Cardiac fibroblast (primary cell): ENCODE measurements at regions not wholly inside any gene's neighbourhood (a gene's known extent, or its start where the extent isn't known, plus 50 kb on each side); places are given as distances from the start of the nearest gene placed in this dataset.

Experiments
- DNase-seq, 2 donors: peaks; one replicate each; pipeline versions ENCODE4 v3.0.0 to v3.0.0-alpha.2; 2010; ENCODE audit warnings: low read depth in 2 of 2
- H3K4me3 ChIP-seq, 2 donors: replicated peaks in 1 of 2; 1 replicate in 1 of 2; 2 replicates in 1 of 2; pipeline ENCODE4 v1.5.1; 2011; ENCODE audit warnings: low read depth in 2 of 2, low read length in 2 of 2, mild to moderate bottlenecking in 2 of 2, moderate library complexity in 1 of 2
- TF ChIP-seq, protein P1 (sequence below): IDR thresholded peaks from one replicate; pipeline ENCODE4 v1.5.1; 2011; ENCODE audit warnings: low read depth, mild to moderate bottlenecking, low read length, inconsistent platforms

DNA sequence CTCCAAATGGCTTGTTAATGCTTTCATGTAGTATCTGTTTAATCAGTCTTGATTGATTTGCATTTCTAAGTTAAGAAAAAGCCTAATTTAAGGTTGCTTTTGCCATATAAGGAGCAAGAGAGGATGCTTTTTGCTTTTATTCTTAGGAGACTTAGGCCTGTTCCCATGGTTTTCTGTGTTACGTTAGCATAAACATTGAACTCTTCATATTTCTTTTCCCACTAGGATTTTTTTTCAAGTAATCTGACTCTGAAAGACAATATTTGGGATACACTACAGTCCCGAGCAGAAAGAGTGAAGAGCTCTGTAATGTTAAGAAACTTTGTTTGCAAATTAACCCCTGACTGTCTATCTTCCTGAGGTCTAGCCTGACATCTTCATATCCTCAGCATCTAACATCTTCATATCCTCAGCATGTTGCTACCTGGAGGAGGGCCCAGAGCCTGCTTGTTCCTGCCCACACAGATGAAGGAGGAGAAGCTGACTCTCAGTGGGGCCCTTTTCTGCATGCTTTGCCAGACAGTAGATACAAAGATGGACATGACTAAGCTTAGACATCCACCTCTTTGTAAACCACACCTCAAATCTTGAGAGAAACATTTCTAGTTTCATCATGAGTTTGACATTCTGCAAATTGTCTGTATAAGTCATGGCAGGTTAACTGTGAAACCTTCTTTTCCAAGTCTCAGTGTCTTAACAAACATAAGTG, 86.2 kb upstream of the COL6A5 start:
- no peak overlapping the region for H3K4me3 ChIP-seq
- TF ChIP-seq, protein P1, sequence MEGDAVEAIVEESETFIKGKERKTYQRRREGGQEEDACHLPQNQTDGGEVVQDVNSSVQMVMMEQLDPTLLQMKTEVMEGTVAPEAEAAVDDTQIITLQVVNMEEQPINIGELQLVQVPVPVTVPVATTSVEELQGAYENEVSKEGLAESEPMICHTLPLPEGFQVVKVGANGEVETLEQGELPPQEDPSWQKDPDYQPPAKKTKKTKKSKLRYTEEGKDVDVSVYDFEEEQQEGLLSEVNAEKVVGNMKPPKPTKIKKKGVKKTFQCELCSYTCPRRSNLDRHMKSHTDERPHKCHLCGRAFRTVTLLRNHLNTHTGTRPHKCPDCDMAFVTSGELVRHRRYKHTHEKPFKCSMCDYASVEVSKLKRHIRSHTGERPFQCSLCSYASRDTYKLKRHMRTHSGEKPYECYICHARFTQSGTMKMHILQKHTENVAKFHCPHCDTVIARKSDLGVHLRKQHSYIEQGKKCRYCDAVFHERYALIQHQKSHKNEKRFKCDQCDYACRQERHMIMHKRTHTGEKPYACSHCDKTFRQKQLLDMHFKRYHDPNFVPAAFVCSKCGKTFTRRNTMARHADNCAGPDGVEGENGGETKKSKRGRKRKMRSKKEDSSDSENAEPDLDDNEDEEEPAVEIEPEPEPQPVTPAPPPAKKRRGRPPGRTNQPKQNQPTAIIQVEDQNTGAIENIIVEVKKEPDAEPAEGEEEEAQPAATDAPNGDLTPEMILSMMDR, result no peak
- peak in 1 of 2 donors; percentile 45 for DNase-seq

DNA sequence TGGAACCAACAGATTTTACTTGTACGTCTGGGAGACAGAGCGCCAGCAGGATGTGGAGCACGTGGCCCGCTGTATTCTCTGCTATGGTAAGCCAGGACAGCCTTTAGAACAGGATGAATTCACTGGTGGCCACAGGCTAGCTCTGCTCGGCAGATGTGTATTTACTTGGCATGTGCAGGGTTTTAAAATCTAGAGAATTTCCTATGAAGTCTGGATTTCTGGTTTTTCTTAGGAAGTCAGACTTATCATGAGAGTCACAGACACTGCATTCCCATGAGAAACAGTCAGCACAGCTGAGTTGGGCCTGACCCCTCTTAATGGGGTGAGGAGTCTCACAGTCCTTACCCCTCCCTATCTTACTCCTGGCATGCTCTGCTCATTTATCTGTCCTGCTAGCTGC, 84.6 kb upstream of the COL6A5 start:
- DNase-seq, result peak in 1 of 2 donors; percentile 42
- TF ChIP-seq, protein P1, result no peak
- H3K4me3 ChIP-seq, result no peak overlapping the region

DNA sequence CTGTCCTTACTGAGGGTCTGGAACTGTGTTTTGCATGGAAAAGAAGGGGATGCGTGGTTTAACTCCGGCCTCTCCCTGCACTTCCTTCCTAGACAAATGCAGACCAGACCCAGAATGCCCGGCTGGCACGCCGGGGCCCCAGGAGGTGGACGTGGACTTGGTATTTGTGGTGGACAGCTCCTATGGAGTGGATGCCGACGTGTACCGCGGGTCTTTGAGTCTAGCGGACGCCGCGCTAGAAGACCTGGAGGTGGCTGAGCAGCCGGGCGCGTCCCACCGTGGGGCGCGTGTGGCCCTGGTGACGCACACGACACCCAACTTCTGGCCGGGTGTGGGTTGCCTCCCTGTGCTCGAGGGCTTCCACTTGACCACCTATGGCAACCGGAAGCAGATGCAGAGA, 81.8 kb upstream of the COL6A5 start:
- TF ChIP-seq, protein P1, result no peak
- DNase-seq, result no peak
- no peak overlapping the region for H3K4me3 ChIP-seq

DNA sequence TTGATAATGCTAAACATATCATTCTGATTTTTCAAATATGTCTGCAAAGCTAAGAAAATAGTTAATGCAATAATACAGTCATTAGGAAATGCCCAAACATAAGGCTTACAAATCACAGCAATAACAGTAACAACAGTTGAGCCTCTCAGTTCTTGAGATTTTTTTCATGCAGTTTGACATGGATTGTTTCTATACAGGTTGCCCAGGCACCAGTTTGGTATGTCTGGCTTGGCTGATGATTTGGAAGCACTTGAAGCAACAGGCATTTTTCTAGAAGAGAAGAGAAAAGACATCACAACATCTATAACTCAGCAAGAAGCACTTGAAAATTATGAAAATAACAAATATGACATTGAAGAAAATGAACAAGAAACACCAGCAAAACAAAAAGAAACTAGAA, 78.7 kb upstream of the COL6A5 start:
- no peak for DNase-seq
- TF ChIP-seq, protein P1, result no peak
- H3K4me3 ChIP-seq, result no peak overlapping the region

DNA sequence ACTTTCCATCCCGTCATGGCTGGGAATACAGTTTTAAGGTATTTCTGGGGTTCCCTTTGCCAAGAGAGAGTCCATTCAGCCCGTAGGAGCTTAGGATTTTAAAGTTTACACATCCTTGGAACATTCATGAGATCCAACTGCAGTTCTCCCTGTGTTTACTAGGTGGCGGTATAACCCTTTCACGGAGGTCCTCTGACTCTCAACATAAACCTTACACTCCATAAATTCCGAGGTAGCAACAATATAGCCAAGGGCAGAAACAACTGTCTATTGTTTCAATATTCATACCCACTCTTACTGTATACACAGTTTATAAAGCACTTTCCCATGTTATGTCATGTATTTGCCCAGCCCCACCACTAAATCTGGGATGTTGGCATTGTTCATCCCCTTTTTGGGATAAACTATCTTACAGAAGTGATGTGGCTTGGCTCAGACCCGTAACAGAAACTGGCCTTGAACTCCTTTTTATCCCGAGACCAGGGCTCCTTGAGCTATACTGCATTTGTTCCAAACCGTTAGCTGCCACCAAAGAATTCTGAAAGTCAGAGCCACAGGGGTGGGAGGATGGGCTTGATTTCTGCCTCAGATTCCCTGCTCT, 69.2 kb upstream of the COL6A5 start:
- H3K4me3 ChIP-seq, result no peak overlapping the region
- TF ChIP-seq, protein P1, result peak; percentile 91
- DNase-seq, result peak; percentile 68 to 79

DNA sequence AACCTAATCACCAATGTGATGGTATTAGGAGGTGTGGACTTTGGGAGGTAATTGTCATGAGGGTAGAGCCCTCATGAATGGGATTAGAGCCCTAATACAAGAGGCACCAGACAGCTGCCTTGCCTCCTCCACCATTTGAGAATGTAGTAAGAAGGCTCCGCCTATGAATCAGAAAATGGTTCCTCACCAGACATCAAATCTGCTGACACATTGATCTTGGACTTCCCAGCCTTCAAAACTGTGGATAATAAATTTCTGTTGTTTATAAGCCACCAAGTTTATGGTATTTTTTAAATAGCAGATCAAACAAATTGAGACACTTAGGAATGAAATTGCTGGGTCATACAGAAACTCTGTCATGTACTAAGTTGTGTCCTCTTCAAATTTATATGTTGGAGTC, 56.8 kb upstream of the COL6A5 start:
- DNase-seq, result no peak
- no peak overlapping the region for H3K4me3 ChIP-seq
- TF ChIP-seq, protein P1, result no peak
